K562 (cell line): ENCODE measurements at regions not wholly inside any gene's neighbourhood (a gene's known extent, or its start where the extent isn't known, plus 50 kb on each side); places are given as distances from the start of the nearest gene placed in this dataset.

Source experiments
- ARID3B ChIP-seq: fragments of 250-450 bp; sonication (Bioruptor Pico); IDR thresholded peaks from 2 replicates; pipeline ENCODE4 v1.4.0; 2020; ENCODE audit warnings: borderline replicate concordance
- CBFA2T3 ChIP-seq: fragments of 450-650 bp; IDR thresholded peaks from 2 replicates; pipeline ENCODE4 v1.6.1; 2017
- DACH1 ChIP-seq: fragments of 450-650 bp; IDR thresholded peaks from 2 replicates; pipeline ENCODE4 v1.6.1; 2018; ENCODE audit not compliant: partially characterized antibody
- GABPB2 ChIP-seq: fragments of 250-450 bp; sonication (Bioruptor Pico); conservative IDR thresholded peaks from 2 replicates; pipeline ENCODE4 v1.5.1; 2021; ENCODE audit warnings: mild to moderate bottlenecking
- KDM5B ChIP-seq: fragments of 200-600 bp; sonication (generic); IDR thresholded peaks from 2 replicates; pipeline ENCODE4 v1.6.1; 2012; ENCODE audit warnings: low read depth, mild to moderate bottlenecking, moderate library complexity, low read length, control low read depth, inconsistent platforms; ENCODE audit not compliant: insufficient replicate concordance
- LEF1 ChIP-seq: fragments of 450-650 bp; IDR thresholded peaks from 2 replicates; pipeline ENCODE4 v1.6.1; 2016; ENCODE audit warnings: mild to moderate bottlenecking
- NR2C2 ChIP-seq, 2 experiments: fragments of 200-800 bp in 1 of 2; sonication (Bioruptor generic) in 1 of 2; sonication (generic) in 1 of 2; formaldehyde crosslinking in 1 of 2; IDR thresholded peaks; 2 replicates each; pipeline versions ENCODE4 v1.6.1 to v1.8.0; 2016 to 2022; ENCODE audit warnings: mild to moderate bottlenecking in 1 of 2, missing compliant biosample characterization in 1 of 2, missing genetic modification characterization in 1 of 2, missing genetic modification reagents in 1 of 2
- RFX5 ChIP-seq: IDR thresholded peaks from 2 replicates; pipeline ENCODE4 v1.6.1; 2011; ENCODE audit warnings: low read depth, mild to moderate bottlenecking, improper control_type of control experiment, low read length
- TCF3 ChIP-seq: sonication (generic); formaldehyde crosslinking; IDR thresholded peaks from 2 replicates; pipeline ENCODE4 v1.4.0; 2020; ENCODE audit warnings: mild to moderate bottlenecking, missing genetic modification reagents
- TCFL5 ChIP-seq: fragments of 250-450 bp; sonication (Bioruptor Pico); conservative IDR thresholded peaks from 2 replicates; pipeline ENCODE4 v1.6.1; 2021; ENCODE audit warnings: mild to moderate bottlenecking, moderate library complexity, matching md5 sums
- ZFP36 ChIP-seq: fragments of 150-350 bp; IDR thresholded peaks from 2 replicates; pipeline ENCODE4 v1.6.1; 2018; ENCODE audit warnings: low read length, low read depth; ENCODE audit not compliant: partially characterized antibody
- ZNF197 ChIP-seq: fragments of 200-800 bp; sonication (Bioruptor generic); IDR thresholded peaks from 2 replicates; pipeline ENCODE4 v1.6.1; 2016; ENCODE audit warnings: low read depth, missing genetic modification characterization, missing compliant biosample characterization
- ZNF311 ChIP-seq: fragments of 250-450 bp; sonication (Bioruptor Pico); IDR thresholded peaks from 2 replicates; pipeline ENCODE4 v1.4.0; 2020; ENCODE audit warnings: mild to moderate bottlenecking, moderate library complexity
- ZNF449 ChIP-seq: fragments of 250-450 bp; sonication (Bioruptor Pico); IDR thresholded peaks from 2 replicates; pipeline ENCODE4 v1.8.0; 2022; ENCODE audit warnings: moderate library complexity, mild to moderate bottlenecking, inconsistent platforms
- ZNF609 ChIP-seq: sonication (generic); formaldehyde crosslinking; IDR thresholded peaks from 2 replicates; pipeline ENCODE4 v1.8.1; 2023; ENCODE audit warnings: missing genetic modification reagents, mild to moderate bottlenecking, borderline replicate concordance
- TF ChIP-seq, protein P1 (sequence below): sonication (generic); formaldehyde crosslinking; IDR thresholded peaks from 2 replicates; pipeline ENCODE4 v1.8.1; 2022; ENCODE audit warnings: missing genetic modification reagents

- TF ChIP-seq ZNF609 (no peak), NR2C2 (CRISPR knock-in tag; IDR thresholded peaks at IDR 0.05) (no peak), NR2C2 (tag; IDR thresholded peaks at IDR 0.05) (no peak; the same call in 1 of the 2 replicates), ZFP36 (no peak), TCF3 (CRISPR knock-in tag) (peak; percentile 34; the same call in 1 of the 2 replicates), TCFL5 (CRISPR knock-in tag) (no peak), DACH1 (peak; percentile 59), KDM5B (peak; percentile 41), CBFA2T3 (peak; percentile 30; the same call in 1 of the 2 replicates), ARID3B (CRISPR knock-in tag) (no peak), LEF1 (peak; percentile 25; the same call in 1 of the 2 replicates), ZNF197 (no peak), GABPB2 (CRISPR knock-in tag) (no peak), ZNF449 (CRISPR knock-in tag) (no peak), RFX5 (no peak), ZNF311 (CRISPR knock-in tag) (no peak)
- TF ChIP-seq, protein P1, sequence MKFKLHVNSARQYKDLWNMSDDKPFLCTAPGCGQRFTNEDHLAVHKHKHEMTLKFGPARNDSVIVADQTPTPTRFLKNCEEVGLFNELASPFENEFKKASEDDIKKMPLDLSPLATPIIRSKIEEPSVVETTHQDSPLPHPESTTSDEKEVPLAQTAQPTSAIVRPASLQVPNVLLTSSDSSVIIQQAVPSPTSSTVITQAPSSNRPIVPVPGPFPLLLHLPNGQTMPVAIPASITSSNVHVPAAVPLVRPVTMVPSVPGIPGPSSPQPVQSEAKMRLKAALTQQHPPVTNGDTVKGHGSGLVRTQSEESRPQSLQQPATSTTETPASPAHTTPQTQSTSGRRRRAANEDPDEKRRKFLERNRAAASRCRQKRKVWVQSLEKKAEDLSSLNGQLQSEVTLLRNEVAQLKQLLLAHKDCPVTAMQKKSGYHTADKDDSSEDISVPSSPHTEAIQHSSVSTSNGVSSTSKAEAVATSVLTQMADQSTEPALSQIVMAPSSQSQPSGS (CRISPR knock-in tag), result no peak
Observed at GRCh38 chr15:75149867-75150709, 51.6 kb upstream of the C15orf39 start (continued).
